ENCODE measurements at regions not wholly inside any gene's neighbourhood (a gene's known extent, or its start where the extent isn't known, plus 50 kb on each side); places are given as distances from the start of the nearest gene placed in this dataset.

- H3K9me3 ChIP-seq (ENCODE audit: control insufficient read depth in 1 of 2, insufficient read depth in 1 of 2, low read depth in 1 of 2, low read length in 2 of 2) = no peaks in the 10 kb centered on the region
- H3K9me2 ChIP-seq (ENCODE audit: insufficient read depth) = no peaks in the 10 kb centered on the region
- H3K27me3 ChIP-seq (ENCODE audit: insufficient read depth, low read length) = no peaks in the 10 kb centered on the region
- no peak overlapping the region for H3K9ac ChIP-seq (ENCODE audit: low read length)
- ChIA-PET CTCF (no interaction called here), POLR2A (no interaction called here), RAD21 (ENCODE audit: low non-redundant PET in 1 of 2, low total read pairs in 2 of 2, uncharacterized antibody in 2 of 2, unreplicated experiment in 2 of 2) (no interaction called here)
- no peak overlapping the region for H3K4me3 ChIP-seq (replicated peaks in 1 of 2; ENCODE audit: low read depth in 1 of 2, low read length in 2 of 2)
- DNase-seq (ENCODE audit: low read depth, low spot score) (no peak), ATAC-seq (no peak)
- BruUV-seq (replicated peaks) = no TSS peak
- no peak overlapping the region for H2AFZ ChIP-seq (ENCODE audit: low read depth, low read length, poor library complexity, severe bottlenecking)
- intact Hi-C loops (cut with micrococcal nuclease) = no loop called here
- TF ChIP-seq ELF1 (IDR thresholded peaks at IDR 0.05; ENCODE audit: borderline replicate concordance, low read depth) = no peak
- TF ChIP-seq CBX3 (IDR thresholded peaks at IDR 0.05; ENCODE audit: low read depth) = no peak
- TF ChIP-seq MAX (IDR thresholded peaks at IDR 0.05) = no peak
- no peak for TF ChIP-seq SIN3A (IDR thresholded peaks at IDR 0.05; ENCODE audit: low read depth)
- no peak for TF ChIP-seq POLR2A (IDR thresholded peaks at IDR 0.05; ENCODE audit: borderline replicate concordance, extremely low read depth, insufficient read depth, insufficient read length)
- no peak for TF ChIP-seq REST (IDR thresholded peaks at IDR 0.05; ENCODE audit: low read depth)
- no peaks in the 10 kb centered on the region for H4K20me1 ChIP-seq (ENCODE audit: insufficient read depth)
- H3K79me2 ChIP-seq (ENCODE audit: insufficient read depth, low read length) = no peaks in the 10 kb centered on the region
- H3K4me1 ChIP-seq (ENCODE audit: control insufficient read depth in 1 of 2, insufficient read depth in 2 of 2, low read length in 2 of 2) = no peaks in the 10 kb centered on the region
- no peak overlapping the region for H3K4me2 ChIP-seq (ENCODE audit: low read length)
- no peaks in the 10 kb centered on the region for H3K36me3 ChIP-seq (ENCODE audit: control insufficient read depth in 1 of 2, insufficient read depth in 2 of 2, low read length in 2 of 2)
- no peak overlapping the region for H3K27ac ChIP-seq (ENCODE audit: low read depth, low read length)
Observed at GRCh38 chr12:58189030-58189429, 247.7 kb downstream of the ATP23 start.

GRCh38 chr12:58189893-58190292 is 248.5 kb downstream of the ATP23 start:
- H4K20me1 ChIP-seq (ENCODE audit: insufficient read depth) = no peaks in the 10 kb centered on the region
- ChIA-PET RAD21 (ENCODE audit: low non-redundant PET in 1 of 2, low total read pairs in 2 of 2, uncharacterized antibody in 2 of 2, unreplicated experiment in 2 of 2) (no interaction called here), POLR2A (no interaction called here), CTCF (no interaction called here)
- BruUV-seq (replicated peaks) = no TSS peak
- no peak overlapping the region for H3K27ac ChIP-seq (ENCODE audit: low read depth, low read length)
- H3K27me3 ChIP-seq (ENCODE audit: insufficient read depth, low read length) = no peaks in the 10 kb centered on the region
- ATAC-seq (no peak), DNase-seq (ENCODE audit: low read depth, low spot score) (no peak)
- no peak overlapping the region for H3K9ac ChIP-seq (ENCODE audit: low read length)
- no peaks in the 10 kb centered on the region for H3K36me3 ChIP-seq (ENCODE audit: control insufficient read depth in 1 of 2, insufficient read depth in 2 of 2, low read length in 2 of 2)
- no peak overlapping the region for H3K4me3 ChIP-seq (replicated peaks in 1 of 2; ENCODE audit: low read depth in 1 of 2, low read length in 2 of 2)
- no peak overlapping the region for H2AFZ ChIP-seq (ENCODE audit: low read depth, low read length, poor library complexity, severe bottlenecking)
- no peaks in the 10 kb centered on the region for H3K9me3 ChIP-seq (ENCODE audit: control insufficient read depth in 1 of 2, insufficient read depth in 1 of 2, low read depth in 1 of 2, low read length in 2 of 2)
- intact Hi-C loops (cut with micrococcal nuclease) = no loop called here
- no peak overlapping the region for H3K4me2 ChIP-seq (ENCODE audit: low read length)
- no peaks in the 10 kb centered on the region for H3K4me1 ChIP-seq (ENCODE audit: control insufficient read depth in 1 of 2, insufficient read depth in 2 of 2, low read length in 2 of 2)
- no peaks in the 10 kb centered on the region for H3K9me2 ChIP-seq (ENCODE audit: insufficient read depth)
- H3K79me2 ChIP-seq (ENCODE audit: insufficient read depth, low read length) = no peaks in the 10 kb centered on the region
- TF ChIP-seq CBX3 (IDR thresholded peaks at IDR 0.05; ENCODE audit: low read depth) (no peak), RAD21 (IDR thresholded peaks at IDR 0.05; ENCODE audit: low read depth) (no peak), REST (IDR thresholded peaks at IDR 0.05; ENCODE audit: low read depth) (no peak), EZH2 (IDR thresholded peaks at IDR 0.05) (no peak), EZH2phosphoT487 (IDR thresholded peaks at IDR 0.05; ENCODE audit: borderline replicate concordance) (no peak), SRF (IDR thresholded peaks at IDR 0.05; ENCODE audit: low read depth) (no peak), JUND (IDR thresholded peaks at IDR 0.05) (no peak), CEBPB (IDR thresholded peaks at IDR 0.05; ENCODE audit: low read depth) (no peak), EGR1 (IDR thresholded peaks at IDR 0.05; ENCODE audit: low read depth) (no peak), POLR2AphosphoS5 (IDR thresholded peaks at IDR 0.05; ENCODE audit: low read depth, low read length) (no peak), ZFX (IDR thresholded peaks at IDR 0.05) (no peak), SIN3A (IDR thresholded peaks at IDR 0.05; ENCODE audit: low read depth) (no peak)
